Tibial nerve (tissue), 4 donors: ENCODE measurements at regions not wholly inside any gene's neighbourhood (a gene's known extent, or its start where the extent isn't known, plus 50 kb on each side); places are given as distances from the start of the nearest gene placed in this dataset.

ENCODE experiments used
- DNase-seq, 2 donors: peaks; one replicate each; pipeline ENCODE4 v3.0.0-alpha.2; 2019; ENCODE audit warnings: low spot score in 2 of 2
- H3K27ac ChIP-seq, 4 donors: fragments of 200-600 bp; sonication (generic) in 3 of 4; one replicate each; pipeline ENCODE4 v1.5.1; 2017 to 2019; ENCODE audit warnings: mild to moderate bottlenecking in 1 of 4
- H3K27me3 ChIP-seq, 2 donors: fragments of 200-600 bp; sonication (generic) in 1 of 2; one replicate each; pipeline versions ENCODE4 v1.5.1 to v1.6.0; 2017 to 2019
- H3K36me3 ChIP-seq, 3 donors: fragments of 200-600 bp; sonication (generic); one replicate each; pipeline ENCODE4 v1.5.1; 2018 to 2019
- H3K4me1 ChIP-seq, 4 donors: fragments of 200-600 bp; sonication (generic) in 3 of 4; one replicate each; pipeline ENCODE4 v1.5.1; 2017 to 2019
- H3K4me3 ChIP-seq, 4 donors: fragments of 200-600 bp; sonication (generic) in 3 of 4; one replicate each; pipeline ENCODE4 v1.5.1; 2017 to 2019; ENCODE audit warnings: mild to moderate bottlenecking in 1 of 4, moderate library complexity in 1 of 4
- H3K9me3 ChIP-seq, 4 donors: fragments of 200-600 bp; sonication (generic) in 3 of 4; one replicate each; pipeline ENCODE4 v1.5.1; 2017 to 2019
- CTCF ChIP-seq, 5 experiments: fragments of 200-600 bp in 3 of 5; fragments of 450-650 bp in 2 of 5; sonication (generic) in 3 of 5; IDR thresholded peaks; one replicate each; pipeline ENCODE4 v1.5.1; 2016 to 2019; ENCODE audit warnings: antibody characterized with exemption in 5 of 5, mild to moderate bottlenecking in 3 of 5, moderate library complexity in 2 of 5
- EP300 ChIP-seq, 2 donors: sonication (generic); formaldehyde crosslinking; IDR thresholded peaks; one replicate each; pipeline ENCODE4 v1.6.1; 2017; ENCODE audit warnings: antibody characterized with exemption in 2 of 2, mild to moderate bottlenecking in 1 of 2
- POLR2A ChIP-seq, 2 donors: fragments of 450-650 bp; IDR thresholded peaks; one replicate each; pipeline ENCODE4 v1.6.1; 2017; ENCODE audit warnings: antibody characterized with exemption in 2 of 2, mild to moderate bottlenecking in 2 of 2, moderate library complexity in 2 of 2
- WGBS, 2 donors: methylation state at CpG; one replicate each; pipeline ENCODE4 v1.1.5; 2018; 5-methylcytosine and 5-hydroxymethylcytosine counted together

GRCh38 chr13:34356686-34357434 is 538.9 kb downstream of the RFC3 start:
- peaks cover 0 to 7% (median 0%) of the 10 kb centered on the region in 4 donors for H3K4me1 ChIP-seq
- H3K9me3 ChIP-seq, result no peaks in the 10 kb centered on the region
- 83 to 86% methylated on average over 4 of the region's 4 CpGs for WGBS, 2 donors
- H3K27me3 ChIP-seq, result no peaks in the 10 kb centered on the region
- H3K4me3 ChIP-seq, result no peak overlapping the region
- H3K36me3 ChIP-seq, result no peaks in the 10 kb centered on the region
- H3K27ac ChIP-seq, result no peak overlapping the region
- no peak for DNase-seq
- TF ChIP-seq EP300 (IDR thresholded peaks at IDR 0.05) (no peak), POLR2A (IDR thresholded peaks at IDR 0.05) (no peak), CTCF (IDR thresholded peaks at IDR 0.05) (no peak)

DNA sequence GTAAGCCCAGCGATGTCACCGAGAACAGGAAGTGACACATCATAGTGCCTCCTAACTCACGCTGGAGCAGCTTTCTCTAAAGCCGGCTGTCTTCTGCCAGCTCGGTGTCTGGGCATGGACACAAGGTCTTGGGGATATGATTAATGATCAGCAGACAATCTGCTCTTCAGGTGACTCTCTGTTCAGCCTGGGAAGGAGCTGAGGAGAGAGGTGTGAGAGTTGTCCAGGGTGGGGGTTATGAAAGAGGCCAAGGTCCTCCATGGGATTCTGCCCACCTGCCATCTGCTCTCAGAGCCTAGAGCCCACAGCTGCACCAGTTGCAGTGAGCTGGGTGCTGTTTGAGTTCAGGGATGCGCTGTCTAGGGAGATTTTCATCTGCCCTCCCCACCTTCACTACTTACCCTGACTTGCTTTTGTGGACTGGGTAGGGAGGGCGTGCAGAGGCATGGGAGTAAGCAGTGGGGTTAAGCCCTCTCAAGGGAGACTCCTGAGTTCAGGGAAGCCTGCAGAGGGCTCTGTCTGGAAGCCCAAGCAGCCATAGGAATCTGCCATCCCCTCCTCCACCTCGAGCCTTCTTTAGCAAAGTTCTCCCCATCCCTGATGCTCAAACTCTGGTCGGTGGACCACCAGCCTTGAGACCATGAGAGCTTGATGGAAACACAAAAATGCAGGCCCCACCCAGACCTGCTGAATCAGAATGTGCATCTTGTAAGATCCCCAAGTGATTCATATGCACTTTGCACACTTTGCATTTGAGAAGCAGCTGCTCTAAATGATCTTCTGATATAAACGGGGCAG is 539.7 kb downstream of the RFC3 start:
- Histone ChIP-seq H3K4me1 (peaks cover 0 to 7% (median 0%) of the 10 kb centered on the region in 4 donors), H3K9me3 (no peaks in the 10 kb centered on the region), H3K27me3 (no peaks in the 10 kb centered on the region), H3K4me3 (no peak overlapping the region), H3K27ac (no peak overlapping the region), H3K36me3 (no peaks in the 10 kb centered on the region)
- TF ChIP-seq POLR2A (IDR thresholded peaks at IDR 0.05), result no peak
- no peak for TF ChIP-seq EP300 (IDR thresholded peaks at IDR 0.05)
- TF ChIP-seq CTCF (IDR thresholded peaks at IDR 0.05), result no peak
- DNase-seq, result no peak
- WGBS, 2 donors, result 53 to 66% methylated on average over 10 of the region's 10 CpGs

GRCh38 chr13:34358811-34359513 is 541.0 kb downstream of the RFC3 start:
- Histone ChIP-seq H3K36me3 (no peaks in the 10 kb centered on the region), H3K27ac (no peak overlapping the region), H3K9me3 (no peaks in the 10 kb centered on the region), H3K4me3 (no peak overlapping the region), H3K4me1 (peaks cover 0 to 7% (median 0%) of the 10 kb centered on the region in 4 donors), H3K27me3 (no peaks in the 10 kb centered on the region)
- peak in 1 of 2 donors; percentile 44 for TF ChIP-seq EP300 (IDR thresholded peaks at IDR 0.05)
- TF ChIP-seq POLR2A (IDR thresholded peaks at IDR 0.05), result no peak
- no peak for DNase-seq
- 50 to 56% methylated on average over 2 of the region's 2 CpGs for WGBS, 2 donors

GRCh38 chr13:34360702-34361101 is 542.8 kb downstream of the RFC3 start:
- no peaks in the 10 kb centered on the region for H3K9me3 ChIP-seq
- no peak for DNase-seq
- H3K4me1 ChIP-seq, result peaks cover 0 to 7% (median 0%) of the 10 kb centered on the region in 4 donors
- no peaks in the 10 kb centered on the region for H3K27me3 ChIP-seq
- H3K4me3 ChIP-seq, result no peak overlapping the region
- no peak overlapping the region for H3K27ac ChIP-seq
- TF ChIP-seq CTCF (IDR thresholded peaks at IDR 0.05) (no peak), POLR2A (IDR thresholded peaks at IDR 0.05) (no peak), EP300 (IDR thresholded peaks at IDR 0.05) (no peak)
- H3K36me3 ChIP-seq, result no peaks in the 10 kb centered on the region

DNA sequence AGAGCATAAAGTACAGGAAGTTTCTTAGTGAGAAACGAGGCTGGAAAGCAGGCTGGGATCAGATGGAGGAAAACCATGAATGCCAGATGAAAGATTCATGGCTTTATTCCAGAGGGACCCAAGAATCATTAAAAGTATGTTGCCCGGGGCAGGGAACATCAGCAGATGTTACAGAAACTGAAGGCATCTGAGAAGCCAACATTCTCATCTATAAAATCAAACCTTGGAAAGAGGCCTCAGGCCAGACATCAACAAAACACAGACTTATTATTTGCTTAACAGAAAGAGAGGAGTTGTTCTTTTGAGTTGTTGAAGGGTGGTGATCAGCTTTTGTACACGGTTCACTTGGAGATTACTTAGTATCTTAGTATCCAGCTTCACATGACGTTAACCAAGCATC is 543.6 kb downstream of the RFC3 start:
- Histone ChIP-seq H3K4me1 (peaks cover 0 to 7% (median 0%) of the 10 kb centered on the region in 4 donors), H3K9me3 (peaks cover 0 to 4% (median 0%) of the 10 kb centered on the region in 4 donors), H3K27me3 (no peaks in the 10 kb centered on the region), H3K4me3 (no peak overlapping the region), H3K27ac (no peak overlapping the region), H3K36me3 (no peaks in the 10 kb centered on the region)
- 30 to 33% methylated on average over 4 of the region's 4 CpGs for WGBS, 2 donors
- DNase-seq, result no peak
- TF ChIP-seq POLR2A (IDR thresholded peaks at IDR 0.05) (no peak), CTCF (IDR thresholded peaks at IDR 0.05) (no peak), EP300 (IDR thresholded peaks at IDR 0.05) (no peak)
